Stomach (tissue), 4 donors: ENCODE measurements at regions not wholly inside any gene's neighbourhood (a gene's known extent, or its start where the extent isn't known, plus 50 kb on each side); places are given as distances from the start of the nearest gene placed in this dataset.

Experiments
- EP300 ChIP-seq: sonication (generic); formaldehyde crosslinking; IDR thresholded peaks from one replicate; pipeline ENCODE4 v1.6.1; 2017; ENCODE audit warnings: antibody characterized with exemption
- POLR2A ChIP-seq, 4 donors: fragments of 450-650 bp; IDR thresholded peaks; one replicate each; pipeline ENCODE4 v1.6.1; 2016; ENCODE audit warnings: antibody characterized with exemption in 4 of 4, control low read depth in 2 of 4, mild to moderate bottlenecking in 1 of 4, moderate library complexity in 1 of 4
- POLR2AphosphoS5 ChIP-seq, 3 donors: sonication (generic); formaldehyde crosslinking; IDR thresholded peaks; one replicate each; pipeline ENCODE4 v1.6.1; 2016; ENCODE audit warnings: antibody characterized with exemption in 3 of 3
- TF ChIP-seq, protein P1 (sequence below), 7 experiments: fragments of 450-650 bp in 4 of 7; fragments of 200-600 bp in 3 of 7; sonication (generic) in 3 of 7; IDR thresholded peaks; one replicate each; pipeline ENCODE4 v1.5.1; 2016 to 2019; ENCODE audit warnings: antibody characterized with exemption in 7 of 7, control low read depth in 2 of 7, mild to moderate bottlenecking in 1 of 7

GRCh38 chr2:44839771-44840502, 101.6 kb upstream of the SIX3 start:
- TF ChIP-seq, protein P1, sequence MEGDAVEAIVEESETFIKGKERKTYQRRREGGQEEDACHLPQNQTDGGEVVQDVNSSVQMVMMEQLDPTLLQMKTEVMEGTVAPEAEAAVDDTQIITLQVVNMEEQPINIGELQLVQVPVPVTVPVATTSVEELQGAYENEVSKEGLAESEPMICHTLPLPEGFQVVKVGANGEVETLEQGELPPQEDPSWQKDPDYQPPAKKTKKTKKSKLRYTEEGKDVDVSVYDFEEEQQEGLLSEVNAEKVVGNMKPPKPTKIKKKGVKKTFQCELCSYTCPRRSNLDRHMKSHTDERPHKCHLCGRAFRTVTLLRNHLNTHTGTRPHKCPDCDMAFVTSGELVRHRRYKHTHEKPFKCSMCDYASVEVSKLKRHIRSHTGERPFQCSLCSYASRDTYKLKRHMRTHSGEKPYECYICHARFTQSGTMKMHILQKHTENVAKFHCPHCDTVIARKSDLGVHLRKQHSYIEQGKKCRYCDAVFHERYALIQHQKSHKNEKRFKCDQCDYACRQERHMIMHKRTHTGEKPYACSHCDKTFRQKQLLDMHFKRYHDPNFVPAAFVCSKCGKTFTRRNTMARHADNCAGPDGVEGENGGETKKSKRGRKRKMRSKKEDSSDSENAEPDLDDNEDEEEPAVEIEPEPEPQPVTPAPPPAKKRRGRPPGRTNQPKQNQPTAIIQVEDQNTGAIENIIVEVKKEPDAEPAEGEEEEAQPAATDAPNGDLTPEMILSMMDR (IDR thresholded peaks at IDR 0.05), result no peak
- TF ChIP-seq POLR2A (IDR thresholded peaks at IDR 0.05) (no peak), EP300 (no peak), POLR2AphosphoS5 (IDR thresholded peaks at IDR 0.05) (peak in 1 of 3 donors; percentile 75)
